ENCODE measurements at regions not wholly inside any gene's neighbourhood (a gene's known extent, or its start where the extent isn't known, plus 50 kb on each side); places are given as distances from the start of the nearest gene placed in this dataset.

GRCh38 chr4:3834186-3834662 lies 68.0 kb downstream of the ADRA2C start:
- H3K79me2 ChIP-seq (ENCODE audit: low read depth): no peaks in the 10 kb centered on the region
- no TSS peak for BruUV-seq (replicated peaks)
- no peaks in the 10 kb centered on the region for H3F3A ChIP-seq (ENCODE audit: insufficient read depth, low read depth)
- ChIA-PET POLR2A (ENCODE audit: unreplicated experiment) (no interaction called here), CTCF (no interaction called here)
- H3K27ac ChIP-seq: no peak overlapping the region
- H3K27me3 ChIP-seq (ENCODE audit: insufficient read depth, low read depth): peaks cover 45% of the 10 kb centered on the region; the same call in 1 of the 2 replicates
- DNase-seq: no peak
- H3K9me3 ChIP-seq (ENCODE audit: insufficient read depth, low read depth): no peaks in the 10 kb centered on the region
- no peak overlapping the region for H3K4me2 ChIP-seq
- no peak overlapping the region for H3K4me3 ChIP-seq
- H3K4me1 ChIP-seq (replicated peaks; ENCODE audit: insufficient read depth): no peaks in the 10 kb centered on the region
- H3K36me3 ChIP-seq (ENCODE audit: low read depth): no peaks in the 10 kb centered on the region
- intact Hi-C loops (cut with micrococcal nuclease; ENCODE audit: unreplicated experiment): no loop called here
- H4K20me1 ChIP-seq (ENCODE audit: insufficient read depth): no peaks in the 10 kb centered on the region
- TF ChIP-seq CTCF (conservative IDR thresholded peaks at IDR 0.05): no peak
- TF ChIP-seq EZH2 (IDR thresholded peaks at IDR 0.05; ENCODE audit: low read depth): no peak
- H3K9me2 ChIP-seq (ENCODE audit: insufficient read depth): no peaks in the 10 kb centered on the region
- H2AFZ ChIP-seq: no peak overlapping the region

- Histone ChIP-seq H2AFZ (no peak overlapping the region), H3K79me2 (ENCODE audit: low read depth) (no peaks in the 10 kb centered on the region), H3F3A (ENCODE audit: insufficient read depth, low read depth) (no peaks in the 10 kb centered on the region), H3K4me1 (replicated peaks; ENCODE audit: insufficient read depth) (no peaks in the 10 kb centered on the region), H3K27me3 (ENCODE audit: insufficient read depth, low read depth) (peaks cover 38% of the 10 kb centered on the region), H3K27ac (no peak overlapping the region), H3K4me3 (no peak overlapping the region), H3K9me2 (ENCODE audit: insufficient read depth) (no peaks in the 10 kb centered on the region), H3K9me3 (ENCODE audit: insufficient read depth, low read depth) (no peaks in the 10 kb centered on the region), H4K20me1 (ENCODE audit: insufficient read depth) (no peaks in the 10 kb centered on the region), H3K36me3 (ENCODE audit: low read depth) (no peaks in the 10 kb centered on the region), H3K4me2 (no peak overlapping the region)
- intact Hi-C loops (cut with micrococcal nuclease; ENCODE audit: unreplicated experiment): no loop called here
- POLR2A ChIA-PET (ENCODE audit: unreplicated experiment): no interaction called here
- TF ChIP-seq EZH2 (IDR thresholded peaks at IDR 0.05; ENCODE audit: low read depth) (no peak), CTCF (conservative IDR thresholded peaks at IDR 0.05) (no peak)
- DNase-seq: no peak
- CTCF ChIA-PET: no interaction called here
- BruUV-seq (replicated peaks): no TSS peak
These were observed 68.7 kb downstream of the ADRA2C start for GRCh38 chr4:3834663-3835521.

DNA sequence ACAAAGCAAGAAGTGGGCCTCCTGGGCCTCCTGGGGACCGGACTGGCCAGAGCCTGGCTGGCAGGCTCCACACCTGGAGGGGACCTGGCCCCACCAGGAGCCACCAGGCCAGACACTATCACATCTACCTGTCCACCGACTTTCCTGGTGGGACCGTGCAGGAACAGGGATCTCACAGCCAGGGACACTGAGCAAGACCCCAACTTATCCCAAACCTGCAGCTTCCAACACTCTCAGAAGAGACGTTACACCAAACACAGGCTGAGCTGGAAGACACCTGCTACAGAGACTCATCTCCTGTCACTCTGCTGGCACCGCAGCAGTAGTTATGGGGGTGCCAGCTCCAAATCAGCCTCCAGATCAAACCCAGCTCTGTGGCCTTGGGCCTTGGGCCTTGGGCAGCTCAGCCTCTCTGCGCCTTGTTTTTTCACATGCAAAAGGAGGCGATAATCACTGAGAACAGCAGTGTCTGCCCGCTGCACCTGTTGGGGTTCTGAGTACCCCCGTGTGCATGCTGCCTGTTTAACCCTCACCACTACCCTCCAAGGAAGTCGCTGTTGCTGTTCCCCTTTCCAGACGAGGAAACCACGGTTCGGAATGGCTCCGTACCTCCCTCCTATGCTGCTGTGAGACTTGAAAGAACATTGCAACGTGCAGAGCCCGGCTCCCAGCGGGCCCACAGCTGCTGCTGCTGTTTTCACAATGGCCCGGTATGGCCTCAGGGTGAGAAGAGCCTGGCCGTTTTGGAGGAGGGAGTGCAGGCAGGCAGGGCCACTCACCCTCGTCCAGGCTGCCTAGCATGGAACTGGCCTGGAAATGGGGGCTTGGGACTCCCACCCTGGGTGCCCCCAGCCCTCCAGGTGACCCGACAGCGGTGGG lies 69.6 kb downstream of the ADRA2C start:
- intact Hi-C loops (cut with micrococcal nuclease; ENCODE audit: unreplicated experiment): no loop called here
- Histone ChIP-seq H3F3A (ENCODE audit: insufficient read depth, low read depth) (no peaks in the 10 kb centered on the region), H3K4me3 (no peak overlapping the region), H3K9me3 (ENCODE audit: insufficient read depth, low read depth) (no peaks in the 10 kb centered on the region), H3K79me2 (ENCODE audit: low read depth) (no peaks in the 10 kb centered on the region), H3K4me1 (replicated peaks; ENCODE audit: insufficient read depth) (no peaks in the 10 kb centered on the region), H3K27me3 (ENCODE audit: insufficient read depth, low read depth) (peaks cover 36% of the 10 kb centered on the region), H3K27ac (no peak overlapping the region), H3K36me3 (ENCODE audit: low read depth) (no peaks in the 10 kb centered on the region), H3K9me2 (ENCODE audit: insufficient read depth) (no peaks in the 10 kb centered on the region), H3K4me2 (no peak overlapping the region), H2AFZ (no peak overlapping the region), H4K20me1 (ENCODE audit: insufficient read depth) (no peaks in the 10 kb centered on the region)
- no peak for DNase-seq
- ChIA-PET CTCF (no interaction called here), POLR2A (ENCODE audit: unreplicated experiment) (no interaction called here)
- TF ChIP-seq EZH2 (IDR thresholded peaks at IDR 0.05; ENCODE audit: low read depth) (no peak), CTCF (conservative IDR thresholded peaks at IDR 0.05) (no peak)
- BruUV-seq (replicated peaks): no TSS peak

Data from PC-9 (cell line).